Right kidney (tissue), 1 donor: ENCODE measurements at regions not wholly inside any gene's neighbourhood (a gene's known extent, or its start where the extent isn't known, plus 50 kb on each side); places are given as distances from the start of the nearest gene placed in this dataset.
"Not testable (repeated sequence)": the region's sequence is repeated elsewhere in the genome, so short reads cannot be mapped to it uniquely, and the experiment has no call there.

Experiments
- DNase-seq: peaks from one replicate; pipeline ENCODE4 v3.0.0-alpha.2; 2016

DNA sequence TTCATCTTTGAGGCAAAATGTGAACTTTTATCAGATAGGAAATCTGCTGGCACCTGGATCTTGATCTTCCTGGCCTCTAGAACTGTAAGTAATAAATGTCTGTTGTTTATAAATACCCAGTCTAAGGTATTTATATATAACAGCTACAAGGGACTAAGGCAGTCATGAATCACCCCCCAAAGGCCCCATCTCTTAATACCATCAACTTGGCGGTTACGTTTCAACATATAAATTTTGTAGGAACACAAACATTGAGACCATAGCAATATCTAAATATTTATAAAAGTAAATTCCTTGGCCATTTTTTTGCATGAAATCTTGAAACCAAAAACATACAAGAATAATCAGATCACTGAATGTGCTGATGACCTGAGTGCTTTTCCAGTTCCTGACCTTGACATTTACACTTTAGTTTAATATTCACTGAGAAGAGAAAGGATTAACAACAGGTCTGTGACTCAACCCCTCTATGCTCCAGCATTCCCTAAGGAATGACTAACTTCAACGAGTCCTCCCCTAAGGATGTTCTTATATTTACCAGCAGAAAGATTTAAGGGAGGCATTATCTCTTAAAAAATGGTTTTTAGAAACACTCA is 1438.5 kb upstream of the CELF2 start:
- DNase-seq: no peak

GRCh38 chr10:9582803-9583202 is 1434.9 kb upstream of the CELF2 start:
- not testable (repeated sequence) for DNase-seq

- no peak for DNase-seq
Observed at GRCh38 chr10:9596368-9596920, 1421.2 kb upstream of the CELF2 start.

GRCh38 chr10:9602998-9603397 is 1414.7 kb upstream of the CELF2 start:
- DNase-seq: no peak

- no peak for DNase-seq
Observed at GRCh38 chr10:9603972-9604371, 1413.7 kb upstream of the CELF2 start.

DNA sequence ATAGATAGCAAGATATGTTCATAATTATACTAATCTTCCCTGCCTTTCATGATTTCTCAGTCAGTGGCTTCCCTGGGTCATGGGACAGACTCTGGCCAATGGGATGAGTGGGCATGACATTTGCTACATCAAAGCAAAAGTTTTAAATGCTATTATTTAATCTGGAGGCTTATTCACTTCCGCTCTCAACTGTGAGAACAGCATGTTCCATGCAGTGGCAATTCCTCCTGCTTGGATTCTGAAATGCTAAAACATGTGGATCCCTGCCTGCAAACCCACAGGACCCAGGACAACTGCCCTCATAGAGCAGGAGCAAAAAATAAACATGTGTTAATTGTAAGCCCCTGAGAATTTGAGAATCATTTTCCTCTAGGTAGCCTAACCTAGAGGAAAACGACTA is 1412.4 kb upstream of the CELF2 start:
- DNase-seq: no peak

GRCh38 chr10:9608602-9609001 is 1409.1 kb upstream of the CELF2 start:
- no peak for DNase-seq

- no peak for DNase-seq
Observed at GRCh38 chr10:9613338-9614075, 1404.2 kb upstream of the CELF2 start.

GRCh38 chr10:9615189-9615588 is 1402.5 kb upstream of the CELF2 start:
- DNase-seq: no peak

- no peak for DNase-seq
Observed at GRCh38 chr10:9621216-9621615, 1396.5 kb upstream of the CELF2 start.

- no peak for DNase-seq
Observed at GRCh38 chr10:9625304-9625703, 1392.4 kb upstream of the CELF2 start.

DNA sequence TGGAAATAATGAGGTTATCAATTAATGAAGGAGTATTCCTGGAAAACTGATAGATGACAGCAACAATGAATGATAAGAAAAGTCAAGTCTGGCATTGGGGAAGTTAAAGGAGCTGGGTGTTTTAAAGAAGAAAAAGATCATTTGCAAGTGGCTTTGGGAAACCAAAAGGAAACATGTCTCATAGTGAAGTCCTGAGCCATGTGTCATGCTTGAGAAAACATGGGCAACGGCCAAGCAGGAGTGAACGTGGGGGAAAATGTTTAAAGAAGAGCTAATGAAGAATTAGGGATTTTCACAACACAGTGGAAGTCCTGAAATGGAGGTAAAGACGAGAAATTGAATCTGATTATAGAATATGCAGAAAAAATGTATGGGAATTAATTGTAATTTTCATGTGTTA is 1383.2 kb upstream of the CELF2 start:
- DNase-seq: no peak

DNA sequence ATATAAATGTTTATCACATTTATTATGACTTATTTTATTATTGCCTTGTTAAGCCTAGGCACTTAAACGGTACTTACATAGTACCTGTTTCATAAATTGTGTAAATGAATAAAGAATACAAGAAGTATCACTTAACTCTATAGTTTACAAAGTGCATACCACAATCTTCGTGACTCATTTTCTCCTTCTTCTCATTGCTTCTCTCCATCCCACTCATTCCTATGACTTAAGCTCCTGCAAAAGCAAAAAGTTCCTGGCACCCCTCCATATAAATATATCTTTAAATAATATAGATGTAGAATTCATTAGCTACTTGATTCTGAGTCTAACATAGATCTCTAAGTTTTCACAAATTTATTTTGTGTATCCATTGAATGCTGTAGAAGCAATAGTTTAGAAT is 1382.0 kb upstream of the CELF2 start:
- DNase-seq: no peak

DNA sequence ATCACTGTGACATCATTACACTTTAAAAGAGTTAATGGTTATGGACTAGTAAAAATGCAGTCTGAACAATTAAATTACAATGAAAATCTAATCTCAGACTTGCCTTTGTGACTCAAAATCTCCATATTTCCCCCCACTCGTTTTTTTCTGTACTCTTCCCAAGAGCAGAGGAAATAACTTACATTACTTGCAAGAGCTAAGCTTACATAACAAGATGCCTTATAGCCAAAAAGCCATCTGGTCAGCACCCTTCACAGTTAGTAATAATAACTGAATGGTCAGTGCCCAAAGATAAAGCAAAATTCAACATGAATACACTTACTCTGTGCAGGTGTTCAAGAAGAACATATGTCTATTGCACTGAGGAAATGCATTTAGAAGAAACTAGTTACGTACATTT is 1381.5 kb upstream of the CELF2 start:
- DNase-seq: no peak

GRCh38 chr10:9643782-9644181 is 1373.9 kb upstream of the CELF2 start:
- no peak for DNase-seq

DNA sequence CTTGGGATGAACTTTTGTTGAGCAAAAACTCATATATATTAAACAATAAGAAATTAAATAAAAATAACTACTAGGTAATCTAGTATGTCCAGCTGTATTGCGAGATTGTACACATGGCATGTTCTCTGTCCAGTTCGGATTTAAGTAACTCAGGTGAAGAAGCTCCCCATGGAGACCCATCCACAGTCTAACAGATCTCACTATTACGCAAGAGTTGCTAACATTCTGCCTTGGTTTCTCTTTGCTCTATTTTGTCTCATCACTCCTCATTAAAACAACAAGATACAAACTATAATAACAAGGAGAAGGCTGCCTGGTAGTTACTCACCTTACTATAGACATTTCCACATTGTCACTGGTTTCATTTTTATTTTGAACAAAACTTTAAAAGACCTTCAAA is 1372.3 kb upstream of the CELF2 start:
- DNase-seq: no peak

DNA sequence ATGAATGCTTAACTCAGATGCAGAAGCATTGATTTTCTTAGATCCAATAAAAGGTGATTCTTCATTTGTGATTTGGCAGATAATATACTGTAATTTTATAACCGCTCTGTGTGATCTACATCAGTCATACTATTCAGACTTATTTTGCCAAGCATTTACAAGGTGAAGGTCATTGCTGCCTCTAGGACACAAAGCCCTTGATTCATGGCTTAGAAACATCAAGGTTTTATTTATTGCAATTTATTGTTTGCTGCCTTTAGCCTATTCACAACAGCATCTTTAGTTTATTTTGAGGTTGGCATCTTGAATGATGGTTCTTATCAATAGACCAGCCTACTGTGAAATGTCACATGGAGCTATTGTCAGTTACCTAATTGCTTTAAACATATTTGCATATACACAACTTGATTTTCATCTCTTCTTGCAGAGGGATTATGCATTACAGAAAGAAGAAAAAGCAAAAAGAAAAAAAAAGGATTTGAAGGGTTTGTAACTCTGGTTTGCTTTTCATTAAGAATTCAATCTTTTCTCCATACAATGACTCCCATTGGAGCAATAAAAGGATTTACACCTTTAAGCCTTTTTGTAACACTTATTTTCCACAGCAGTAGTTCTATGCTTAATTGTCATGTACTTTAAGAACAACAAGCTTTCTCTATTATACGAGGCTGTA is 1371.6 kb upstream of the CELF2 start:
- no peak for DNase-seq

DNA sequence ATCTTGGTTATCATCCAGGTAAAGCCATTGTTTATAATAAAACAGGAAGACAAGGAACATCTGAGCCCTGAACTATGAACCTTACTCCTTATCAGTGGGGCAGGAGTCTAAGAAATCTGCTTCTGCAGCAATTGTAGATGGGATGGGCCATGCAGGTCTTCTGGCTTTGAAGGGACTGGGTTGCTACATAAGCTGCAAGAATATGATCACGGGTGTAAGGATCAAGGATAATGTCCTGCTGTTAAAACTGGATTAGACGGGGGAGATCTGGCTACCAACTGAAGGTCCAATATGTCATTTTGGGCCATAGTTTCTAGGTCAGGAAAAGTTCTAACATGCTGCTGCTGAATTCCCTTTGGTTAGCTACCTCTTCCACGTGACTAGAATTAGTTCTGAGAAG is 1363.4 kb upstream of the CELF2 start:
- DNase-seq: no peak

DNA sequence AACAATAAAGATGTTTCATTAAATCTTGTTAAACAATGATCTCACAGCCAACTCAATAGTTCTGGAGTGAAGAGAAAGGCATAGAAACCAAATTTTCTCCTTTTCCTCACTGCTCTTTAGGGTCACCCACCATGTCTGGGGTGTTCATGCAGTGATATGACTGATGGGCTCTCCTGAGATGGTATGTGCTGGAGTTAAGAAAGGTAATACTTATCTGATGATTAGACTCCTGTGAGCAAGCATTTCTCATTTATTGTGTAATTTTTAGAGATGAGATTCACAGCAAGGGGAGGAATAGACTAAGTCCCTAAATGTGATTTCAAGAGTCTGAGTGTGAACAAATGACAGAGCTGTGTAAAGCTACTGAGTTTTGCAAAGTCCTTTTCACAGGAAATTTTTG is 1361.3 kb upstream of the CELF2 start:
- no peak for DNase-seq

DNA sequence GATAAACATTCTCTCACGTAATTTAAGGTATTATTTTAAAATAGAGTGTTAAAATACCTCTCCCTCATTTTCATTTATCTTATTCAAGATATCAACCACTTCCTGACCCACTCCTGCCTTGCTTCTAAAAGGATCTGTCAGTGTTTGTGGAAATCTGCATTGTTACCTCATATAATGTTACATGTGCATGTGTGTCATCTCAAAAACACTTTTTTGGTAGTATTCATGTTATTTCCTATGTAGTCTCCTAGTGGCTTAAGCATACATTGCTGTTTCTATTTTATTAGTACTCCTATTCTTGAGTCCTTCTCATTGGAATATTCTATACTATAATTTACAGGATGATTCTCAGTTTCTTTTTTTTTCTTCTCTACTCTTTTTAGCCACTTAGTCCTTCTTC is 1360.7 kb upstream of the CELF2 start:
- DNase-seq: no peak

DNA sequence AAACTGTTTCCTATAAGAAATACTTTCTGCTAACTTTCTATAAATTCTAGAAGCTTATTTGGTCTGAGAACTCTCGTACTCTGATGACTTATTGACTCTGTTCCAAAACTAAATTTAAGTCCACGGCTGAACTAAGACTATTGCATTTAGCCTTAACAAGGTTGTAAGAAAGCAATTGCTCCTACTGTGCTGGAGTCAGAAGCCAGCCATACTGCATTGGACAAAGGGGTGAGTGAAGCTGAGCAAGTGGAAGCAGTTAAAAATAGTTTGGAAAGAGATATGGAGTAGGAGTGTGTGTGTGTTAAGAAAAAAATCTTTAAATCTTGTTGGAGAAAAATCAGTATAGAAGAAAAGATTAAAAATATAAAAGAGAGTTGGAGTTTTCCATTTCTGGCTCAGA is 1360.1 kb upstream of the CELF2 start:
- no peak for DNase-seq

DNA sequence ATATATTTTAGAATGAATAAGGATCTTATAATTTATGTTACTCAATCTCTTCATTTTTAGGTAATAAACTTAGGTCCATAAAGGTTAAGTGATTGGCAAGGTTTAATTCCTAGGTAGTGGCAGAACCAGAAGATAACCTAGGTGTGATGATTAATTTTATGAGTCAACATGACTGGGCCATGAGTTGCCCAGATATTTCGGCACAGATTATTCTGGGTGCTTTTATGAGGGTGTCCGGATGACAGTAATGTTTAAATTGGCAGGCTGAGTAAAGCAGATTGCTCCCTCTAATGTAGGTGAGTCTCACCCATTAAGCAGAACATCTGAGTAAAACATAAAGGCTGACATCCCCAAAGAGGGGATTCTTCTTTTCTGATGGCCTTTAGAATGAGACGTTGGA is 1349.3 kb upstream of the CELF2 start:
- no peak for DNase-seq

DNA sequence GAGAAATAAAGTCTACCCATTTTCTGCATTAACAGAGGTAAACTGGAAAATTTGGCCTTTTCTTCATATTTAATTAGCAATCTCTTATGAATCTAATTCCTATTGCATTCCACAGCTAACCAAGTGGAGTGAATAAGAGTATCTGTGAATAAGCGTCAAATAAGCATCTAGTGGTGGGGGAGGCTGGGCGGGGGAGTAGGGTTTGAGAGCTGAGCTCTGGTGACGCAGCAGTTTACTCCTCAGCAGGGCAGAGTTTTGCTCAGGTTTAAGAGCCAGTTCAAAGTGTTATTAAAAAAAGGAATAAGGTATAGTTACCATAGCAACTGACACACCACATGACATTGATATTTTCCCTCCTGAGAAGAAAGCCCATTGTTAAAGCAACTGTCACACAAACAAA is 1346.8 kb upstream of the CELF2 start:
- peak; percentile 2 for DNase-seq

GRCh38 chr10:9681655-9682054 is 1336.0 kb upstream of the CELF2 start:
- DNase-seq: no peak
